ENCODE measurements at regions not wholly inside any gene's neighbourhood (a gene's known extent, or its start where the extent isn't known, plus 50 kb on each side); places are given as distances from the start of the nearest gene placed in this dataset.
A peak's percentile ranks its signal among the peaks of the same experiment; 100 is the strongest.

DNA sequence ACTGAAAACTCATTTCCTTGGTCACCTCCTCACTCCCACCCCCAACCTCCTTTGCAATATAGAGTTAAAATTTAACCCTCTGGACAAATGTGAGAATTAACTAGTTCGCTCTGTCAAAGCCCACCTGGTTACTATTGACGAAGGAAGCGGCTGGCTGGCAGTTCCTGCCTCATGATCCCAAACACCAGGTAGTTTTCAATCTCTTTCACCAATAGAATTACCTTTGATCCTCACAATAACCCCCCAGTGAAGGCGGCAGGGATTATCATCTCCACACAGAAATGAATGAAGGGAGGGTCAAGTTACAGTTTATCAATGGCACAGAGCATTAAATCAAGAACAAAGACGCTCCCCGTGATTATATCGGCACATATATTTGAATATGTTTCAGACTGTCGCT lies 65.7 kb upstream of the TTC29 start:
- DNase-seq (ENCODE audit: insufficient read length, low spot score, missing footprints) = no peak
- no peaks in the 10 kb centered on the region for H3K27me3 ChIP-seq (ENCODE audit: insufficient read depth, low read length)
- H3K4me2 ChIP-seq (ENCODE audit: insufficient read depth, low read length) = no peak overlapping the region
- no peak overlapping the region for H3K4me3 ChIP-seq (ENCODE audit: insufficient read depth, low read length)
- H2AFZ ChIP-seq (ENCODE audit: low read length) = no peak overlapping the region
- no peaks in the 10 kb centered on the region for H3K79me2 ChIP-seq (ENCODE audit: insufficient read depth, low read length)
- H3K36me3 ChIP-seq (ENCODE audit: insufficient read depth, low read length) = no peaks in the 10 kb centered on the region
- H3K27ac ChIP-seq (ENCODE audit: low read depth, low read length) = no peak overlapping the region
- H4K20me1 ChIP-seq (ENCODE audit: insufficient read depth, low read length) = no peaks in the 10 kb centered on the region
- no peaks in the 10 kb centered on the region for H3K4me1 ChIP-seq (ENCODE audit: insufficient read depth, low read length)
- H3K9me3 ChIP-seq (ENCODE audit: low read depth, low read length) = no peaks in the 10 kb centered on the region
- TF ChIP-seq, protein P1, sequence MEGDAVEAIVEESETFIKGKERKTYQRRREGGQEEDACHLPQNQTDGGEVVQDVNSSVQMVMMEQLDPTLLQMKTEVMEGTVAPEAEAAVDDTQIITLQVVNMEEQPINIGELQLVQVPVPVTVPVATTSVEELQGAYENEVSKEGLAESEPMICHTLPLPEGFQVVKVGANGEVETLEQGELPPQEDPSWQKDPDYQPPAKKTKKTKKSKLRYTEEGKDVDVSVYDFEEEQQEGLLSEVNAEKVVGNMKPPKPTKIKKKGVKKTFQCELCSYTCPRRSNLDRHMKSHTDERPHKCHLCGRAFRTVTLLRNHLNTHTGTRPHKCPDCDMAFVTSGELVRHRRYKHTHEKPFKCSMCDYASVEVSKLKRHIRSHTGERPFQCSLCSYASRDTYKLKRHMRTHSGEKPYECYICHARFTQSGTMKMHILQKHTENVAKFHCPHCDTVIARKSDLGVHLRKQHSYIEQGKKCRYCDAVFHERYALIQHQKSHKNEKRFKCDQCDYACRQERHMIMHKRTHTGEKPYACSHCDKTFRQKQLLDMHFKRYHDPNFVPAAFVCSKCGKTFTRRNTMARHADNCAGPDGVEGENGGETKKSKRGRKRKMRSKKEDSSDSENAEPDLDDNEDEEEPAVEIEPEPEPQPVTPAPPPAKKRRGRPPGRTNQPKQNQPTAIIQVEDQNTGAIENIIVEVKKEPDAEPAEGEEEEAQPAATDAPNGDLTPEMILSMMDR (IDR thresholded peaks at IDR 0.05; ENCODE audit: extremely low read depth, low read depth, low read length) = no peak

DNA sequence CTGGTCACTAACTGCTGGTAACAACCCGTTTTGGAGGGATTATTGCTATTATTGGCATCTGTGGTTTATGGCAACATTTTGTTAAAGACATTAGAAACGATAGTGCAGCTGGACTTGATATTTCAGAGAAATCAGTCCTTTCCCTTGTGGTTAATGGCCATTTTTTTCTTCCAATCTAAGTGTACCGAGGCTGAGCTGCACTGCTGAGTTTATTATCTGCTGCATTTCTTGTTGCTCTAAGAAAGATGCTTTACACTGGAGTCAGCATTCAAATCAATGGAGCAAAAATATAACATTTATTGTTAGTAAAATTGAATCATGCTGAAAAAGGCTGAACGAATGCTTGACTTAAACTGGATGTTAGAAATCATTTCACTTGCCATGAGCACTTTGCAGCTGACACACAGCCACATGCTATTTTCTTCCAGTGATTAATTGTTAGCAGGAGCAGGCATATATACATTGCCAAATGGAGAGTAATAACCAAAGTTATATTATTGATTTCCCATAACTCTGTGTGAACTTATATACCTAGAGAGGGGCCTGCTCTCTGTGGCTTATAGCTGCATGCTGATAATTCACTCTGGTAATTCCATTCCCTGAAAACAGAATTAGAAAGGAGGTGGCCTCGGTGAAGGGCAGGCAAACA lies 66.5 kb upstream of the TTC29 start:
- H3K36me3 ChIP-seq (ENCODE audit: insufficient read depth, low read length) = no peaks in the 10 kb centered on the region
- H3K9me3 ChIP-seq (ENCODE audit: low read depth, low read length) = no peaks in the 10 kb centered on the region
- no peaks in the 10 kb centered on the region for H3K79me2 ChIP-seq (ENCODE audit: insufficient read depth, low read length)
- DNase-seq (ENCODE audit: insufficient read length, low spot score, missing footprints) = no peak
- H3K4me3 ChIP-seq (ENCODE audit: insufficient read depth, low read length) = no peak overlapping the region
- peak overlapping the region; percentile 48 for H2AFZ ChIP-seq (ENCODE audit: low read length)
- no peak overlapping the region for H3K27ac ChIP-seq (ENCODE audit: low read depth, low read length)
- TF ChIP-seq, protein P1 (IDR thresholded peaks at IDR 0.05; ENCODE audit: extremely low read depth, low read depth, low read length) = no peak
- H3K4me1 ChIP-seq (ENCODE audit: insufficient read depth, low read length) = no peaks in the 10 kb centered on the region
- H3K4me2 ChIP-seq (ENCODE audit: insufficient read depth, low read length) = no peak overlapping the region
- H4K20me1 ChIP-seq (ENCODE audit: insufficient read depth, low read length) = no peaks in the 10 kb centered on the region
- no peaks in the 10 kb centered on the region for H3K27me3 ChIP-seq (ENCODE audit: insufficient read depth, low read length)

DNA sequence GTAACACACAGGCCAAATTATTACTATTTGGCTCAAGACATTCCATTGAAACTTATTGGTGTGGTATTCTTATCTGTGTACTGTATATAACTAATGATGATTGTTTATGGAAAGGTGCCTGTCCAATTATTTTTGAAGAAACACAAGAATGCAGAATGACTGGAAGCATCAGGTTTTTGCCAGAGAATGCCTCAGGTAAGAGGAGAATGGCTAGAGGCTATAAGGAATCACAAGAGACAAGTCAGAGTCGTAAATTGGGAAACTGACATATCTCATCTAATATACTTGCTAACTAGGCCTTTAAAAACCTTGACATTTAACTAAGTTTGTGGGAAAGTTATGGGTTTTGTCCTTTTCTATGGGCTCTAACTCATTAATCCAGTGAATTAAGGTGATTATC lies 69.3 kb upstream of the TTC29 start:
- no peaks in the 10 kb centered on the region for H3K4me1 ChIP-seq (ENCODE audit: insufficient read depth, low read length)
- no peaks in the 10 kb centered on the region for H3K36me3 ChIP-seq (ENCODE audit: insufficient read depth, low read length)
- no peak for DNase-seq (ENCODE audit: insufficient read length, low spot score, missing footprints)
- no peaks in the 10 kb centered on the region for H3K79me2 ChIP-seq (ENCODE audit: insufficient read depth, low read length)
- H3K27ac ChIP-seq (ENCODE audit: low read depth, low read length) = no peak overlapping the region
- H3K4me3 ChIP-seq (ENCODE audit: insufficient read depth, low read length) = no peak overlapping the region
- peak overlapping the region; percentile 12 for H2AFZ ChIP-seq (ENCODE audit: low read length)
- H3K4me2 ChIP-seq (ENCODE audit: insufficient read depth, low read length) = no peak overlapping the region
- H3K9me3 ChIP-seq (ENCODE audit: low read depth, low read length) = no peaks in the 10 kb centered on the region
- no peaks in the 10 kb centered on the region for H3K27me3 ChIP-seq (ENCODE audit: insufficient read depth, low read length)
- TF ChIP-seq, protein P1 (IDR thresholded peaks at IDR 0.05; ENCODE audit: extremely low read depth, low read depth, low read length) = no peak
- no peaks in the 10 kb centered on the region for H4K20me1 ChIP-seq (ENCODE audit: insufficient read depth, low read length)

DNA sequence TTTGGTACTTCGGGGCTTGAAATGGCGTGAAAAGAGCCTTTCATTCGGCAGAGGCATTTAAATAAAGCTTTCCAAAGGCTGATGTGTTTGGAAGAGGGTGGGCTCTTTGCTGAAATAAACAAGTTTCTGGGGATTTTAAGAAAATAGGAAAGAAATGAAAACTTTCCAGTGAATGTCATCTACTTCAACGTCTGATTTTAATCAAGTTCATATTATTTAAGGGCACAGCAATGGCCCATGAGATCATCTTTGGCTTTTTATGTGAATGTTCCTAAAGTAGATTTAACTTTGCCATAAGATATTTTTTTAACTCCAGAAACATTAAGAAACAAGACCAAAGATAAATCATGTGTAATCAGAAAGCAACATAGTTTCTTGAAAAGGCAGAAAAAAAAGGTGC lies 69.8 kb upstream of the TTC29 start:
- no peaks in the 10 kb centered on the region for H3K36me3 ChIP-seq (ENCODE audit: insufficient read depth, low read length)
- no peak overlapping the region for H3K4me3 ChIP-seq (ENCODE audit: insufficient read depth, low read length)
- no peaks in the 10 kb centered on the region for H3K79me2 ChIP-seq (ENCODE audit: insufficient read depth, low read length)
- no peaks in the 10 kb centered on the region for H3K9me3 ChIP-seq (ENCODE audit: low read depth, low read length)
- TF ChIP-seq, protein P1 (IDR thresholded peaks at IDR 0.05; ENCODE audit: extremely low read depth, low read depth, low read length) = no peak
- DNase-seq (ENCODE audit: insufficient read length, low spot score, missing footprints) = no peak
- no peaks in the 10 kb centered on the region for H4K20me1 ChIP-seq (ENCODE audit: insufficient read depth, low read length)
- H3K4me1 ChIP-seq (ENCODE audit: insufficient read depth, low read length) = no peaks in the 10 kb centered on the region
- H2AFZ ChIP-seq (ENCODE audit: low read length) = peak overlapping the region; percentile 12
- H3K27me3 ChIP-seq (ENCODE audit: insufficient read depth, low read length) = no peaks in the 10 kb centered on the region
- H3K4me2 ChIP-seq (ENCODE audit: insufficient read depth, low read length) = no peak overlapping the region
- no peak overlapping the region for H3K27ac ChIP-seq (ENCODE audit: low read depth, low read length)
